GM06990 (cell line): ENCODE measurements at regions not wholly inside any gene's neighbourhood (a gene's known extent, or its start where the extent isn't known, plus 50 kb on each side); places are given as distances from the start of the nearest gene placed in this dataset.

ENCODE experiments used
- DNase-seq: peaks from one replicate; pipeline ENCODE4 v3.0.0-alpha.2; 2011; ENCODE audit not compliant: insufficient read length; ENCODE audit errors: extremely low read depth
- H3K27me3 ChIP-seq: replicated peaks from 2 replicates; pipeline ENCODE4 v1.6.0; 2011; ENCODE audit warnings: low read length; ENCODE audit not compliant: control insufficient read depth, insufficient read depth
- H3K36me3 ChIP-seq: 2 replicates; pipeline ENCODE4 v1.5.1; 2011; ENCODE audit warnings: low read length; ENCODE audit not compliant: control insufficient read depth, insufficient read depth
- H3K4me3 ChIP-seq: replicated peaks from 2 replicates; pipeline ENCODE4 v1.5.1; 2011; ENCODE audit warnings: low read depth, mild to moderate bottlenecking, control low read depth, low read length
- CTCF ChIP-seq: IDR thresholded peaks from 2 replicates; pipeline ENCODE4 v1.5.1; 2011; ENCODE audit warnings: low read length, control low read depth, mild to moderate bottlenecking, inconsistent platforms; ENCODE audit not compliant: insufficient read depth, poor library complexity, severe bottlenecking

- Histone ChIP-seq H3K4me3 (no peak overlapping the region), H3K27me3 (no peaks in the 10 kb centered on the region), H3K36me3 (no peaks in the 10 kb centered on the region)
- TF ChIP-seq CTCF = no peak
- no peak for DNase-seq
Observed at GRCh38 chr14:34224221-34224620, 237.8 kb downstream of the SPTSSA start.

GRCh38 chr14:34223373-34224148, 238.5 kb downstream of the SPTSSA start:
- Histone ChIP-seq H3K36me3 (no peaks in the 10 kb centered on the region), H3K27me3 (no peaks in the 10 kb centered on the region), H3K4me3 (no peak overlapping the region)
- DNase-seq = no peak
- no peak for TF ChIP-seq CTCF

GRCh38 chr14:34222867-34223266, 239.2 kb downstream of the SPTSSA start:
- H3K27me3 ChIP-seq = no peaks in the 10 kb centered on the region
- TF ChIP-seq CTCF = no peak
- H3K4me3 ChIP-seq = no peak overlapping the region
- no peaks in the 10 kb centered on the region for H3K36me3 ChIP-seq
- no peak for DNase-seq

GRCh38 chr14:34222122-34222521, 239.9 kb downstream of the SPTSSA start:
- Histone ChIP-seq H3K4me3 (no peak overlapping the region), H3K36me3 (no peaks in the 10 kb centered on the region), H3K27me3 (no peaks in the 10 kb centered on the region)
- no peak for TF ChIP-seq CTCF
- DNase-seq = no peak

GRCh38 chr14:34220921-34221320, 241.1 kb downstream of the SPTSSA start:
- no peak for DNase-seq
- Histone ChIP-seq H3K4me3 (no peak overlapping the region), H3K27me3 (no peaks in the 10 kb centered on the region), H3K36me3 (no peaks in the 10 kb centered on the region)
- no peak for TF ChIP-seq CTCF

- TF ChIP-seq CTCF = no peak
- H3K27me3 ChIP-seq = no peaks in the 10 kb centered on the region
- DNase-seq = no peak
- no peak overlapping the region for H3K4me3 ChIP-seq
- no peaks in the 10 kb centered on the region for H3K36me3 ChIP-seq
Observed at GRCh38 chr14:34220378-34220706, 241.7 kb downstream of the SPTSSA start.
